GM12865 (cell line): ENCODE measurements at regions not wholly inside any gene's neighbourhood (a gene's known extent, or its start where the extent isn't known, plus 50 kb on each side); places are given as distances from the start of the nearest gene placed in this dataset.
A peak's percentile ranks its signal among the peaks of the same experiment; 100 is the strongest.
"Not testable (repeated sequence)": the region's sequence is repeated elsewhere in the genome, so short reads cannot be mapped to it uniquely, and the experiment has no call there.

Source experiments
- DNase-seq: peaks from one replicate; pipeline ENCODE4 v3.0.0; 2010; ENCODE audit warnings: low read depth
- H3K4me3 ChIP-seq: 2 replicates; pipeline ENCODE4 v1.5.1; 2011; ENCODE audit warnings: mild to moderate bottlenecking, low read depth, low read length, control low read depth
- TF ChIP-seq, protein P1 (sequence below): IDR thresholded peaks from 2 replicates; pipeline ENCODE4 v1.5.1; 2011; ENCODE audit warnings: low read length, control low read depth, low read depth, inconsistent platforms; ENCODE audit not compliant: insufficient read depth; ENCODE audit errors: missing control alignments

DNA sequence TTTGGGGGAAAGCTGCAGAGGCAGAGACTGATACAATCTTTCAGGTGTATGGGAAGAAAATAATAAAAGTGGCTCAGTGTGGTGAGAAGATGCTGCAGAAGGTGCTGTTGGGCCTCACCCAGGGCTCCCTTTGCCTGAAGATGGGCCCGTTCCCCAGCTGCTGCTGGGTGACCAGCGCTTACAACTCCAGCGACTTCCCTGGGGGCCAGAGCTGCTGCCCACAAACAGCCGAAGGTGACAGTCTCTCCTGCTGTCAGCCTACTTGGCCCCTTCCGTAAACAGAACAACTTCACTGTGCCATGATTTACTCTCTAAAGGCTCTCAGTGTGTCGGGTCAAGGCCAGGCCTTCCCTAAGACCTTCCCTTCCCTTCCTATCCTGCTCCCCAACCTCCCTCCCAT lies 93.6 kb upstream of the PCBD1 start:
- TF ChIP-seq, protein P1, sequence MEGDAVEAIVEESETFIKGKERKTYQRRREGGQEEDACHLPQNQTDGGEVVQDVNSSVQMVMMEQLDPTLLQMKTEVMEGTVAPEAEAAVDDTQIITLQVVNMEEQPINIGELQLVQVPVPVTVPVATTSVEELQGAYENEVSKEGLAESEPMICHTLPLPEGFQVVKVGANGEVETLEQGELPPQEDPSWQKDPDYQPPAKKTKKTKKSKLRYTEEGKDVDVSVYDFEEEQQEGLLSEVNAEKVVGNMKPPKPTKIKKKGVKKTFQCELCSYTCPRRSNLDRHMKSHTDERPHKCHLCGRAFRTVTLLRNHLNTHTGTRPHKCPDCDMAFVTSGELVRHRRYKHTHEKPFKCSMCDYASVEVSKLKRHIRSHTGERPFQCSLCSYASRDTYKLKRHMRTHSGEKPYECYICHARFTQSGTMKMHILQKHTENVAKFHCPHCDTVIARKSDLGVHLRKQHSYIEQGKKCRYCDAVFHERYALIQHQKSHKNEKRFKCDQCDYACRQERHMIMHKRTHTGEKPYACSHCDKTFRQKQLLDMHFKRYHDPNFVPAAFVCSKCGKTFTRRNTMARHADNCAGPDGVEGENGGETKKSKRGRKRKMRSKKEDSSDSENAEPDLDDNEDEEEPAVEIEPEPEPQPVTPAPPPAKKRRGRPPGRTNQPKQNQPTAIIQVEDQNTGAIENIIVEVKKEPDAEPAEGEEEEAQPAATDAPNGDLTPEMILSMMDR = no peak
- no peak for DNase-seq
- H3K4me3 ChIP-seq = no peak overlapping the region

DNA sequence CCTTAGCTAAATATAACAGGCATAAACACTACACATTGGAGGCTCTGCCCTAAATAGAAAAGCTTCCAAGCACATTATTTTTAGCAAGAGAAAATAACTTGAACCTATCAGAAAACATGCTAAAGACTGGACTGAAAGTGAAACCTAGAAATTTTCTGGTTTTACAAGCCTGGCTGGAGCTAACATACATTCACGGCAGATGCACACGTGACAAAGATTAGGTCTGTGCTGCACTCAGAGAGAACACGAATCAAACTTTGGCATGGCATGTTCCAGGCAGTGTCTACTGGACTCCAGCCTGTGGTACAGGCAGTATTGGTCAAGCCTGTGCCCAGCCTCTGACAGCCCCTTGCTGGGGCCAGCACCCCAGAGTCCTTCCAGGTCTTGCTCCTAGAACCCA lies 94.1 kb upstream of the PCBD1 start:
- H3K4me3 ChIP-seq = no peak overlapping the region
- TF ChIP-seq, protein P1 = no peak
- DNase-seq = peak; percentile 67

DNA sequence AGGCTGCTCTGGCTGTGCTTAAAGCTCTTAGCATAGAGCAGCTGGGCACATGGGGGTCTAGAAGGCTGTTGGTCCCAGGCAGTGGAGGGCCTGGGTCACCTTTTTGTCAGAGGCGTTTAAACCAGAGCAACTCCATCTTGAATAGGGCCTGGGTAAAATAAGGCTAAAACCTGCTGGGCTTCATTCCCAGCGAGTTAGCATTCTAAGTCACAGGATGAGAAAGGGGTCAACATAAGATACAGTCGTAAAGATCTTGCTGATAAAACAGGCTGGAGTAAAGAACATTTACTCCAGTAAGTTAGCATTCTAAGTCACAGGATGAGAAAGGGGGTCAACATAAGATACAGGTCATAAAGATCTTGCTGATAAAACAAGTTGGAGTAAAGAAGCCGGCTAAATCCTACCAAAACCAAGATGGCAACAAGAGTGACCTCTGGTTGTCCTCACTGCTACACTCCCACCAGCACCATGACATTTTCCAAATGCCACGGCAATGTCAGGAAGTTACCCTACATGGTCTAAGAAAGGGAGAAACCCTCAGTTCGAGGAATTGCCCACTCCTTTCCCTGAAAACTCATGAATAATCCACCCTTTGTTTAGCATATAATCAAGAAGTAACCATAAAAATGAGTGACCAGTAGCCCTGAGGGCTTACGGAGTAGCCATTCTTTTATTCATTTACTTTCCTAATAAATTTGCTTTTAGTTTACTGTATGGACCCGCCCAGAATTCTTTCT lies 96.8 kb upstream of the PCBD1 start:
- no peak overlapping the region for H3K4me3 ChIP-seq
- no peak for DNase-seq
- TF ChIP-seq, protein P1 = no peak

DNA sequence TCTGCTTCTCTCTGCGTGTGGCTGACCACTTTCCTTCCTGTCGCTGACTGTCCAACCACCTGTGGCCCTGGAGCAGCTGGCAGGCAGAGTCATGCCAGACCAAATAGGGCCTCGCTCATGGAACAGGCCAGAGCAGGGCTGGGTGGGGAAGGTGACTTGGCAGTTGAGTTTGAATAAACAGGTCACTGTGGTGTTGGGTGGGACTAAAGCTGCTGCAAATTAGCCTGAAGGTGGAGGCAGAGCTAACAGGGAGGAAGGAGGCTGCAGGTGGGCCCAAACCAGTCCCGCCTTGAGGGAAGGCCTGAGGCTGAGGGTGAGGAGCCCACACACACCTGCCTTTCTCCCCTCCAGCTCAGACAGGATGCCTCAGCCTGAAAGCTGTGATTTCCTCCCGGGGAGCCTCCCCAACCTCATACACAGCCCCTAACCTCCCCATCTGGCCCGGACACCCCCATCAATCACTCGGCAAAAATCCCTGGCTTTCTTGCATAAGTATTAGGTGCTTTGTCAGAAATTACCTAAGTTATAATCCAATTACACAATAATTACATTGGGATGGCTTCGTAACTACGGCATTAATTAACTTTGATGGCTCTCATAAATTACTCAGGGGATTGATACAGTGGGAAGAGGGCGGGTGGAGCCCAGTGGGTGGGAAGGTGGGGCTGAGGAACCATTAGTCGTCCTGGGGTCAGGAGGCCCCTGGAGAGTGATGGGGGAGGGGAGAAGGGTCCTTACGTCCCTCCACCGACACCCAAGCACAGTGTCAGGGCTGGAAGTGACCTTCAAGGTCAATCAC lies 97.7 kb upstream of the PCBD1 start:
- DNase-seq = peak; percentile 5
- TF ChIP-seq, protein P1 = no peak
- H3K4me3 ChIP-seq = no peak overlapping the region

- TF ChIP-seq, protein P1 = no peak
- no peak overlapping the region for H3K4me3 ChIP-seq
- no peak for DNase-seq
Measured at GRCh38 chr10:70986623-70986950, 98.2 kb upstream of the PCBD1 start.

GRCh38 chr10:70987396-70988130 lies 99.2 kb upstream of the PCBD1 start:
- TF ChIP-seq, protein P1 = no peak
- H3K4me3 ChIP-seq = no peak overlapping the region

GRCh38 chr10:70990156-70990555 lies 101.8 kb upstream of the PCBD1 start:
- not testable (repeated sequence) for DNase-seq, H3K4me3 ChIP-seq

More at GRCh38 chr10:70987396-70988130, 99.2 kb upstream of the PCBD1 start:
- no peak for DNase-seq
